H9 (cell line): ENCODE measurements at regions not wholly inside any gene's neighbourhood (a gene's known extent, or its start where the extent isn't known, plus 50 kb on each side); places are given as distances from the start of the nearest gene placed in this dataset.
"Not testable (repeated sequence)": the region's sequence is repeated elsewhere in the genome, so short reads cannot be mapped to it uniquely, and the experiment has no call there.

Experiments used
- DNase-seq: peaks from one replicate; pipeline ENCODE4 v3.0.0-alpha.2; 2017
- H2AFZ ChIP-seq: one replicate; pipeline ENCODE4 v1.6.1; 2013; ENCODE audit warnings: mild to moderate bottlenecking, low read length, control low read depth, moderate library complexity
- H2AK5ac ChIP-seq: 2 replicates; pipeline ENCODE4 v1.6.1; 2013; ENCODE audit warnings: low read length, control low read depth, mixed read lengths; ENCODE audit not compliant: insufficient read length
- H2BK120ac ChIP-seq: one replicate; pipeline ENCODE4 v1.6.1; 2013; ENCODE audit warnings: low read depth, mild to moderate bottlenecking, low read length, control low read depth, inconsistent platforms; ENCODE audit not compliant: poor library complexity, severe bottlenecking
- H2BK12ac ChIP-seq: 2 replicates; pipeline ENCODE4 v1.6.1; 2013; ENCODE audit warnings: low read length, control low read depth, mixed read lengths, low read depth; ENCODE audit not compliant: insufficient read length
- H2BK15ac ChIP-seq: 2 replicates; pipeline ENCODE4 v1.6.1; 2013; ENCODE audit warnings: low read depth, low read length, control low read depth
- H2BK20ac ChIP-seq: one replicate; pipeline ENCODE4 v1.6.1; 2013; ENCODE audit warnings: low read depth, mild to moderate bottlenecking, low read length, control low read depth, inconsistent platforms; ENCODE audit not compliant: poor library complexity, severe bottlenecking
- H2BK5ac ChIP-seq: 2 replicates; pipeline ENCODE4 v1.6.1; 2013; ENCODE audit warnings: low read length, control low read depth, mixed read lengths; ENCODE audit not compliant: insufficient read length
- H3K14ac ChIP-seq: 2 replicates; pipeline ENCODE4 v1.6.1; 2013; ENCODE audit warnings: low read length, control low read depth; ENCODE audit not compliant: insufficient read depth
- H3K18ac ChIP-seq: 2 replicates; pipeline ENCODE4 v1.6.1; 2013; ENCODE audit warnings: low read depth, mild to moderate bottlenecking, mixed read lengths, low read length, control low read depth; ENCODE audit not compliant: insufficient read length
- H3K23ac ChIP-seq: 2 replicates; pipeline ENCODE4 v1.6.1; 2013; ENCODE audit warnings: low read length, control low read depth, mixed read lengths, low read depth; ENCODE audit not compliant: insufficient read length
- H3K23me2 ChIP-seq: 2 replicates; pipeline ENCODE4 v1.6.1; 2013; ENCODE audit warnings: low read depth, mild to moderate bottlenecking, mixed read lengths, low read length, control low read depth; ENCODE audit not compliant: insufficient read length, poor library complexity, severe bottlenecking
- H3K27ac ChIP-seq: 2 replicates; pipeline ENCODE4 v1.5.1; 2013; ENCODE audit warnings: low read length, control low read depth, mixed read lengths, low read depth; ENCODE audit not compliant: insufficient read length
- H3K27me3 ChIP-seq: 2 replicates; pipeline ENCODE4 v1.6.1; 2013; ENCODE audit warnings: low read length, control low read depth, inconsistent platforms; ENCODE audit not compliant: insufficient read depth
- H3K4ac ChIP-seq: 2 replicates; pipeline ENCODE4 v1.6.1; 2013; ENCODE audit warnings: low read depth, mild to moderate bottlenecking, control low read depth, inconsistent platforms, low read length, moderate library complexity
- H3K4me1 ChIP-seq: 2 replicates; pipeline ENCODE4 v1.6.1; 2013; ENCODE audit warnings: low read length, control low read depth, inconsistent platforms; ENCODE audit not compliant: insufficient read depth
- H3K4me2 ChIP-seq: 2 replicates; pipeline ENCODE4 v1.6.1; 2013; ENCODE audit warnings: low read length, control low read depth, mixed read lengths; ENCODE audit not compliant: insufficient read length, insufficient read depth
- H3K56ac ChIP-seq: 2 replicates; pipeline ENCODE4 v1.6.1; 2013; ENCODE audit warnings: low read depth, mild to moderate bottlenecking, mixed read lengths, low read length, control low read depth; ENCODE audit not compliant: insufficient read length
- H3K79me1 ChIP-seq: 2 replicates; pipeline ENCODE4 v1.6.1; 2013; ENCODE audit warnings: low read depth, mild to moderate bottlenecking, moderate library complexity, low read length, control low read depth, inconsistent platforms; ENCODE audit not compliant: insufficient read depth, poor library complexity, severe bottlenecking
- H3K79me2 ChIP-seq: 2 replicates; pipeline ENCODE4 v1.6.1; 2013; ENCODE audit warnings: low read length, control low read depth, inconsistent platforms; ENCODE audit not compliant: insufficient read depth
- H3K9ac ChIP-seq: 2 replicates; pipeline ENCODE4 v1.6.1; 2013; ENCODE audit warnings: low read length, control low read depth, mixed read lengths; ENCODE audit not compliant: insufficient read length; ENCODE audit errors: extremely low read depth
- H3K9me3 ChIP-seq: one replicate; pipeline ENCODE4 v1.6.1; 2013; ENCODE audit warnings: low read depth, low read length, inconsistent platforms; ENCODE audit not compliant: control insufficient read depth
- H3T11ph ChIP-seq: one replicate; pipeline ENCODE4 v1.6.1; 2013; ENCODE audit warnings: mild to moderate bottlenecking, low read length, control low read depth, inconsistent platforms
- H4K20me1 ChIP-seq: one replicate; pipeline ENCODE4 v1.6.1; 2013; ENCODE audit not compliant: control insufficient read depth, insufficient read length, insufficient read depth
- H4K5ac ChIP-seq: 2 replicates; pipeline ENCODE4 v1.6.1; 2013; ENCODE audit warnings: low read depth, mild to moderate bottlenecking, mixed read lengths, low read length, control low read depth; ENCODE audit not compliant: insufficient read length
- H4K8ac ChIP-seq: replicated peaks from 2 replicates; pipeline ENCODE4 v1.6.1; 2013; ENCODE audit warnings: low read length, control low read depth, mixed read lengths, low read depth; ENCODE audit not compliant: insufficient read length
- H4K91ac ChIP-seq: 2 replicates; pipeline ENCODE4 v1.6.1; 2013; ENCODE audit warnings: low read depth, mild to moderate bottlenecking, moderate library complexity, mixed read lengths, low read length, control low read depth; ENCODE audit not compliant: insufficient read length
- H3K27ac Mint-ChIP-seq, 3 experiments: 2 replicates in 2 of 3; 3 replicates in 1 of 3; pipeline ENCODE4 v1.8.0; 2020 to 2021; ENCODE audit warnings: mixed read lengths in 3 of 3, mild to moderate bottlenecking in 1 of 3, moderate library complexity in 1 of 3
- H3K27me3 Mint-ChIP-seq: 2 replicates; pipeline ENCODE4 v1.8.0; 2021; ENCODE audit warnings: low read depth, mild to moderate bottlenecking, moderate library complexity, mixed read lengths
- H3K36me3 Mint-ChIP-seq, 3 experiments: 2 replicates in 2 of 3; 3 replicates in 1 of 3; pipeline ENCODE4 v1.8.0; 2020 to 2021; ENCODE audit warnings: low read depth in 3 of 3, mixed read lengths in 3 of 3; ENCODE audit not compliant: insufficient read depth in 1 of 3
- H3K4me1 Mint-ChIP-seq, 2 experiments: 2 replicates each; pipeline ENCODE4 v1.8.0; 2020; ENCODE audit warnings: mixed read lengths in 2 of 2
- H3K4me3 Mint-ChIP-seq, 2 experiments: 2 replicates in 1 of 2; 3 replicates in 1 of 2; pipeline ENCODE4 v1.8.0; 2020 to 2021; ENCODE audit warnings: mild to moderate bottlenecking in 2 of 2, mixed read lengths in 2 of 2, moderate library complexity in 1 of 2
- H3K9me3 Mint-ChIP-seq, 2 experiments: 2 replicates in 1 of 2; 3 replicates in 1 of 2; pipeline ENCODE4 v1.8.0; 2020; ENCODE audit warnings: mild to moderate bottlenecking in 2 of 2, mixed read lengths in 2 of 2, moderate library complexity in 1 of 2
- WGBS: extraction: QIAGEN DNeasy Blood & Tissue Kit; methylation state at CpG from one replicate; pipeline ENCODE4 v1.1.7; 2013; ENCODE audit warnings: missing lambda C conversion rate, low lambda C conversion rate, mixed read lengths; ENCODE audit not compliant: insufficient read length; ENCODE audit errors: extremely low coverage; 5-methylcytosine and 5-hydroxymethylcytosine counted together
- TF ChIP-seq, protein P1 (sequence below): fragments of 200-600 bp; sonication (generic); conservative IDR thresholded peaks from 3 replicates; pipeline ENCODE4 v1.8.0; 2021; ENCODE audit warnings: antibody characterized with exemption, mild to moderate bottlenecking

DNA sequence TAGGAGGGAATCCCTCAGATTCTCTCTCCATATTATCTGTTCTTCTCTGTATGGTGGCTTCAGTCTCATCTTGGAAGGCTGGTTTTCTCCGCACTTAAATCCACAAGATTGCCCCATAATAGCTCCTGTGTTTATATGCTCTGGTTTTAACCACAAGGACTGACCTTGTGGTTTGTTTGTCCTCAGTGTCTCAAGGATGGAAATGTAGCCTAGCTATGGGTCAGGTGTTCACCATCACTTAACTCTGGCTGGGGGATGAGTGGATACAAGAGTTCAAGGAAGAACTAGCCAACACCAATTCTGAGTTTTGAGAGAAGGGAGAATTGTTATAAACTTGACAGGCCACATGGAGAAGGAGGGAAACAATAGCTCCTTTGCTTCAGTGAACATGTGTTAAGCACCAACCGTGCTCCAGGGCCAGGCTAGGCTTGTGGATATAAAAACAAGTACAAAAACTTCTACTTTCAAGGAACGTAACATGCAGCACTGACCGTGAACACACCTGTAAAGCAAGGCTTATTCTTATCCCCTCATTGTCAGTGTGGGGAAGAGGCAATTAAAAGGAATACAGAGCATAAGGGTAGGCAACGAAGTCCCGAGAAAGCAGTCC is 75.6 kb upstream of the VLDLR start:
- Histone ChIP-seq H3K23ac (no peak overlapping the region), H3K27me3 (no peaks in the 10 kb centered on the region), H3K79me2 (no peaks in the 10 kb centered on the region), H2BK15ac (no peak overlapping the region), H4K20me1 (no peaks in the 10 kb centered on the region), H3T11ph (no peak overlapping the region), H3K4me1 (no peaks in the 10 kb centered on the region), H3K4me2 (no peak overlapping the region), H2BK20ac (no peak overlapping the region), H2BK120ac (no peak overlapping the region), H3K14ac (no peak overlapping the region), H4K91ac (no peak overlapping the region), H3K79me1 (no peaks in the 10 kb centered on the region), H3K56ac (no peak overlapping the region), H3K9me3 (no peaks in the 10 kb centered on the region), H3K23me2 (no peaks in the 10 kb centered on the region), H3K18ac (no peak overlapping the region), H2AK5ac (no peak overlapping the region), H2AFZ (no peak overlapping the region), H4K5ac (no peak overlapping the region), H2BK5ac (no peak overlapping the region), H2BK12ac (no peak overlapping the region), H3K27ac (no peak overlapping the region), H4K8ac (no peak overlapping the region), H3K9ac (no peak overlapping the region), H3K4ac (no peak overlapping the region)
- Mint-ChIP-seq H3K9me3 (peaks cover 13 to 17% of the 10 kb centered on the region in 2 experiments), H3K27ac (peak overlapping the region in 1 of 3 experiments; percentile 42; a peak in 1 of 7 replicates), H3K27me3 (no peaks in the 10 kb centered on the region; the same call in 1 of the 2 replicates), H3K4me3 (no peak overlapping the region), H3K36me3 (peaks cover 9 to 25% (median 13%) of the 10 kb centered on the region in 3 experiments), H3K4me1 (peaks cover 5 to 6% of the 10 kb centered on the region in 2 experiments)
- no CpG with 5 or more reads among the region's 6 CpGs for WGBS
- no peak for DNase-seq
- TF ChIP-seq, protein P1, sequence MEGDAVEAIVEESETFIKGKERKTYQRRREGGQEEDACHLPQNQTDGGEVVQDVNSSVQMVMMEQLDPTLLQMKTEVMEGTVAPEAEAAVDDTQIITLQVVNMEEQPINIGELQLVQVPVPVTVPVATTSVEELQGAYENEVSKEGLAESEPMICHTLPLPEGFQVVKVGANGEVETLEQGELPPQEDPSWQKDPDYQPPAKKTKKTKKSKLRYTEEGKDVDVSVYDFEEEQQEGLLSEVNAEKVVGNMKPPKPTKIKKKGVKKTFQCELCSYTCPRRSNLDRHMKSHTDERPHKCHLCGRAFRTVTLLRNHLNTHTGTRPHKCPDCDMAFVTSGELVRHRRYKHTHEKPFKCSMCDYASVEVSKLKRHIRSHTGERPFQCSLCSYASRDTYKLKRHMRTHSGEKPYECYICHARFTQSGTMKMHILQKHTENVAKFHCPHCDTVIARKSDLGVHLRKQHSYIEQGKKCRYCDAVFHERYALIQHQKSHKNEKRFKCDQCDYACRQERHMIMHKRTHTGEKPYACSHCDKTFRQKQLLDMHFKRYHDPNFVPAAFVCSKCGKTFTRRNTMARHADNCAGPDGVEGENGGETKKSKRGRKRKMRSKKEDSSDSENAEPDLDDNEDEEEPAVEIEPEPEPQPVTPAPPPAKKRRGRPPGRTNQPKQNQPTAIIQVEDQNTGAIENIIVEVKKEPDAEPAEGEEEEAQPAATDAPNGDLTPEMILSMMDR = no peak

DNA sequence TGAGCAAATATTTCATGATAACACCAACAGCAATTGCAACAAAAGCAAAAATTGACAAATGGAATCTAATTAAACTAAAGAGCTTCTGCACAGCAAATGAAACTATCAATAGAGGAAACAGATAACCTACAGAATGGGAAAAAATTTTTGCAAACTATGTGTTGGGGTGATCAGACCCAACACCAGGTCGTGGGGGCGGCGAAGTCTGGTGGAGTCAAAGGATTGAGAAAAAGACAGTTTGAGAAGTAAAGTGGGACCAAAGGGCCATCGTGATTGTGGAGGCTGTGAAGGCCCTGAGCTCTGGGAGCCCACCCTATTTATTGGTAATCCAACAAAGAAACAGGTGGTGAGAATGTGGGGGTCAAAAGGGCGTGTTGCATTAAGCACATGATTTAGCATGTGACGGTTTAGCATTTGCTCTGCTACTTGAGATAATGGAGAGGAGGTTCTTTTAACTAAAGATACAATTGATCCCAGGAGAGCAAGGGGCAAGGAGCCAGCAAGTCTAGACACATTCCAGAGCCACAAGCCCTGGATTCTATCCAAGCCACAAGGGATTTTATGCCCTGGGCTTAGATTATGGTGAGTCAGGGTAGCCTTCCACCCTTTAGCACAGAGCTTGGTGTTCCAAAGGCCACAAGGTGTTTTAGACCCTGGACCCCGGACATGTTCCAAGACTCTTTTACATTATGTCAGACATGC is 65.5 kb upstream of the VLDLR start:
- H3K9me3 ChIP-seq, H2AK5ac ChIP-seq, H3K4me1 Mint-ChIP-seq, H3K27ac ChIP-seq, H3K4me3 Mint-ChIP-seq, H3K4me1 ChIP-seq, H3K14ac ChIP-seq, H3K9me3 Mint-ChIP-seq, H3K4me2 ChIP-seq, H3K27me3 ChIP-seq, H4K5ac ChIP-seq, H3K79me2 ChIP-seq, H3T11ph ChIP-seq, DNase-seq, H2BK120ac ChIP-seq, H3K27me3 Mint-ChIP-seq, H2AFZ ChIP-seq, H2BK15ac ChIP-seq, H4K8ac ChIP-seq, H3K23ac ChIP-seq, H2BK5ac ChIP-seq, H3K9ac ChIP-seq, H3K23me2 ChIP-seq, H2BK20ac ChIP-seq, H3K18ac ChIP-seq, H3K79me1 ChIP-seq, H3K56ac ChIP-seq, H2BK12ac ChIP-seq, H4K20me1 ChIP-seq, H3K4ac ChIP-seq, H3K27ac Mint-ChIP-seq, H4K91ac ChIP-seq: not testable (repeated sequence)
- H3K36me3 Mint-ChIP-seq = peaks cover 5 to 21% (median 6%) of the 10 kb centered on the region in 3 experiments; a peak in 5 of 7 replicates
- no CpG with 5 or more reads among the region's 7 CpGs for WGBS
